ENCODE measurements at regions not wholly inside any gene's neighbourhood (a gene's known extent, or its start where the extent isn't known, plus 50 kb on each side); places are given as distances from the start of the nearest gene placed in this dataset.

DNA sequence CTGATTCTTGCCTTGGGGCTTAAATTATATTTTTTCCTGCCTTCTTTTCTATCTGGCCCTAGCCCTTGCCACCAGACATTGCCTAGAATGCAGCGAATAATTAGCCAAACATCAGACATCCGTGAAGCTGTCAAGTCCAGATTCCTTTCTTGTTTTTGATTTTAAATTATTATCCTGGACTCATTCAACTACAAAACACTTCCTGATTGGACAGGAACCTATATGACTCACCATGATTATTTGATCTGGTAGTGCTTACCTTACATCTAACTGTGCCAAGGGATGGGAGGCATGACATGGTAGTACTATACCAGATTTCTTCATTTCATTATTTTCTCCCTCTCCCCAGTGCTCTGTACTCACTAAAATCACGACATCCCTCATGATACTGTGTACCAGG is 829.6 kb downstream of the TLR4 start:
- no peak overlapping the region for H3K27ac ChIP-seq (replicated peaks in 1 of 4)
- no peak for DNase-seq (ENCODE audit: extremely low spot score)
- H3K4me1 ChIP-seq: peaks cover 0 to 6% (median 0%) of the 10 kb centered on the region in 4 donors
- WGBS: 58% methylated on average over 3 of the region's 3 CpGs
- intact Hi-C loops (cut with DNase I): no loop called here
- TF ChIP-seq POLR2AphosphoS5 (IDR thresholded peaks at IDR 0.05): no peak
- TF ChIP-seq, protein P1, sequence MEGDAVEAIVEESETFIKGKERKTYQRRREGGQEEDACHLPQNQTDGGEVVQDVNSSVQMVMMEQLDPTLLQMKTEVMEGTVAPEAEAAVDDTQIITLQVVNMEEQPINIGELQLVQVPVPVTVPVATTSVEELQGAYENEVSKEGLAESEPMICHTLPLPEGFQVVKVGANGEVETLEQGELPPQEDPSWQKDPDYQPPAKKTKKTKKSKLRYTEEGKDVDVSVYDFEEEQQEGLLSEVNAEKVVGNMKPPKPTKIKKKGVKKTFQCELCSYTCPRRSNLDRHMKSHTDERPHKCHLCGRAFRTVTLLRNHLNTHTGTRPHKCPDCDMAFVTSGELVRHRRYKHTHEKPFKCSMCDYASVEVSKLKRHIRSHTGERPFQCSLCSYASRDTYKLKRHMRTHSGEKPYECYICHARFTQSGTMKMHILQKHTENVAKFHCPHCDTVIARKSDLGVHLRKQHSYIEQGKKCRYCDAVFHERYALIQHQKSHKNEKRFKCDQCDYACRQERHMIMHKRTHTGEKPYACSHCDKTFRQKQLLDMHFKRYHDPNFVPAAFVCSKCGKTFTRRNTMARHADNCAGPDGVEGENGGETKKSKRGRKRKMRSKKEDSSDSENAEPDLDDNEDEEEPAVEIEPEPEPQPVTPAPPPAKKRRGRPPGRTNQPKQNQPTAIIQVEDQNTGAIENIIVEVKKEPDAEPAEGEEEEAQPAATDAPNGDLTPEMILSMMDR (IDR thresholded peaks at IDR 0.05): no peak
- TF ChIP-seq EP300 (IDR thresholded peaks at IDR 0.05): no peak
- no peak for TF ChIP-seq POLR2A (IDR thresholded peaks at IDR 0.05; ENCODE audit: low read depth)
- no peak overlapping the region for H3K4me3 ChIP-seq
- no peaks in the 10 kb centered on the region for H3K9me3 ChIP-seq
- no peaks in the 10 kb centered on the region for H3K36me3 ChIP-seq
- H3K27me3 ChIP-seq: no peaks in the 10 kb centered on the region

DNA sequence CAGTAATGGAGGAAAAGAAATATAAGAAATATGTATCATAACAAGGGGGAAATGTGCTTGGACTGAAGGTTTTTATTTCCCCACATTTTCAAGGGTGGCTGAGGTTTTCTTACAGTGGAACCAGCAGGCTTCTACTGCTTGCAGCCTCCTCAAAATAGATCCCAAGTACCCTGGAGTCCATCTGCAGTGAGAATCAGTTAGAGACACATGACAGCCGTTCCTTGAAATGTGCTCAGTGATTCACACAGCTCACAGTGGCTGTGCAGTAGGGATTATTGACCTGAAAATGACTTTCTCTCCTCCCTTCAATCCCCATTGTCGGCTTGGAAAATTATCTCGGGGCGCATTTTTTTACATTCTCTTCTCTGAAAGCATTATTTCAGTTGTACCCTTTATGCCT is 832.0 kb downstream of the TLR4 start:
- DNase-seq (ENCODE audit: extremely low spot score): no peak
- WGBS: 89% methylated on average over 4 of the region's 4 CpGs
- Histone ChIP-seq H3K9me3 (no peaks in the 10 kb centered on the region), H3K4me1 (no peaks in the 10 kb centered on the region), H3K27me3 (no peaks in the 10 kb centered on the region), H3K27ac (replicated peaks in 1 of 4) (no peak overlapping the region), H3K4me3 (no peak overlapping the region), H3K36me3 (no peaks in the 10 kb centered on the region)
- TF ChIP-seq EP300 (IDR thresholded peaks at IDR 0.05): no peak
- TF ChIP-seq, protein P1 (IDR thresholded peaks at IDR 0.05): no peak
- no peak for TF ChIP-seq POLR2A (IDR thresholded peaks at IDR 0.05; ENCODE audit: low read depth)
- TF ChIP-seq POLR2AphosphoS5 (IDR thresholded peaks at IDR 0.05): no peak
- intact Hi-C loops (cut with DNase I): no loop called here

DNA sequence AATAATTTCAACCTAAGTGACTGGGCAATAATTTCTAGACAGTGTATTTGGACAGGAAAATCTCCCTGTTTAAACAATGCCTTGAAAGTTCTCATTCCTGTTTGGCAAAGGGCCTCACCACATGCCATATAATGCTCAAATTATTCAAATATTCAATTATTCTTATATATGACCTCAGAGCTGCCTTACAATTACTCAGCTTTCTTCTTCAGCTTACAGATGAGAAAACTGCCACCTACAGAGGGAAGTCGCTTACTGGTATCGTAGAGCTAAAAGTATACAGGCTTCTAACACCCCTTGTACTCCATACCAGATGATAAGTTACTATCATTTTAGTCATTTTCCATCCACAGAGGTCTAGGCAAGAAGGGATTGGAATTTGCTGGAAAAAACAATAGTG is 830.3 kb downstream of the BRINP1 start:
- H3K36me3 ChIP-seq: no peaks in the 10 kb centered on the region
- H3K4me1 ChIP-seq: no peaks in the 10 kb centered on the region
- H3K27ac ChIP-seq (replicated peaks in 1 of 4): no peak overlapping the region
- TF ChIP-seq, protein P1 (IDR thresholded peaks at IDR 0.05): no peak
- TF ChIP-seq POLR2A (IDR thresholded peaks at IDR 0.05; ENCODE audit: low read depth) (no peak), POLR2AphosphoS5 (IDR thresholded peaks at IDR 0.05) (no peak)
- WGBS: 59% methylated on average over 2 of the region's 2 CpGs
- H3K9me3 ChIP-seq: no peaks in the 10 kb centered on the region
- H3K27me3 ChIP-seq: no peaks in the 10 kb centered on the region
- DNase-seq (ENCODE audit: extremely low spot score): no peak
- H3K4me3 ChIP-seq: no peak overlapping the region
- intact Hi-C loops (cut with DNase I): no loop called here

DNA sequence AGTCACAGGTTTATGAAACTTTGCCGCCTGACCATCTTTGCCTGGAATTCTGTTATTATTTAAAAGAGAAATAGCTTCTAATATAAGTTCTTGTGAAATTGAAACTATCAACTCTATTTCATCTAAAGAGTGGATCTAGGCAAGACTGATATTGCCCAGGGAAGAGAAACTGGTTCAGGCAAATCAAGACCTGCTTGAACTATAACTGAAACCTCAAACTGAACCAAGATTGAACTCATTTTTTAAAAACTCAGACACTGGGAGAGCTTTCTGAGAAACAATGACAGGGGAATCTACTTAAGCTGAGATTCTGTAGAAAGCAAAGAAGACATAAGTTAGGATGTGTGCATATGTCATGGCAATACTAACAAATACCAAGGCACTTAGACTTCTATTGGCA is 815.8 kb downstream of the BRINP1 start:
- no peaks in the 10 kb centered on the region for H3K9me3 ChIP-seq
- no peak overlapping the region for H3K4me3 ChIP-seq
- H3K4me1 ChIP-seq: no peaks in the 10 kb centered on the region
- 93% methylated on average over 1 of the region's 1 CpG for WGBS
- H3K27ac ChIP-seq (replicated peaks in 1 of 4): no peak overlapping the region
- DNase-seq (ENCODE audit: extremely low spot score): no peak
- intact Hi-C loops (cut with DNase I): no loop called here
- TF ChIP-seq EP300 (IDR thresholded peaks at IDR 0.05) (no peak), POLR2AphosphoS5 (IDR thresholded peaks at IDR 0.05) (no peak), POLR2A (IDR thresholded peaks at IDR 0.05; ENCODE audit: low read depth) (no peak)
- TF ChIP-seq, protein P1 (IDR thresholded peaks at IDR 0.05): no peak
- no peaks in the 10 kb centered on the region for H3K36me3 ChIP-seq
- H3K27me3 ChIP-seq: no peaks in the 10 kb centered on the region

DNA sequence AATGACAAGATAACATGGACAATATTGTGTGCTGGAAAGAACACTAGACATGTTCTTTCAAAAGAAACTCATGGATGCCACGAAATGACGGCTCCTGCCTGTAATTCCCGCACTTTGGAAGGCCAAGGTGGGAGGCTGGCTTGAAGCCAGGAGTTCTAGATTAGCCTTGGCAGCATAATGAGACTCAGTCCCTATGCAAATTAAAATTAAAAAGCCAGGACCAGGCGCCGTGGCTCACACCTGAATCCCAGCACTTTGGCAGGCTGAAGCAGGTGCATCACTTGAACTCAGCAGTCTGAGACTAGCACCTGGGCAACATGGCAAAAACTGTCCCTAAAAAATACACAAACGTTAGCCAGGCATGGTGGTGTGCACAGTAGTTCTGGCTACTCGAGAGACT is 814.2 kb downstream of the BRINP1 start:
- Histone ChIP-seq H3K9me3 (no peaks in the 10 kb centered on the region), H3K27ac (replicated peaks in 1 of 4) (no peak overlapping the region), H3K4me1 (no peaks in the 10 kb centered on the region), H3K36me3 (no peaks in the 10 kb centered on the region), H3K4me3 (no peak overlapping the region), H3K27me3 (no peaks in the 10 kb centered on the region)
- WGBS: 82% methylated on average over 7 of the region's 7 CpGs
- no peak for DNase-seq (ENCODE audit: extremely low spot score)
- intact Hi-C loops (cut with DNase I): no loop called here
- TF ChIP-seq, protein P1 (IDR thresholded peaks at IDR 0.05): no peak
- TF ChIP-seq POLR2AphosphoS5 (IDR thresholded peaks at IDR 0.05) (no peak), EP300 (IDR thresholded peaks at IDR 0.05) (no peak), POLR2A (IDR thresholded peaks at IDR 0.05; ENCODE audit: low read depth) (no peak)

Measured in esophagus muscularis mucosa (tissue), 4 donors.